Stimulated activated CD8-positive, alpha-beta memory T cell treated with anti-CD3 and anti-CD28 coated beads, Interleukin-4, amount 100 ng/mL, for 48 hours (primary cell): ENCODE measurements at regions not wholly inside any gene's neighbourhood (a gene's known extent, or its start where the extent isn't known, plus 50 kb on each side); places are given as distances from the start of the nearest gene placed in this dataset.
A peak's percentile ranks its signal among the peaks of the same experiment; 100 is the strongest.
"Not testable (repeated sequence)": the region's sequence is repeated elsewhere in the genome, so short reads cannot be mapped to it uniquely, and the experiment has no call there.

Experiments used
- DNase-seq: peaks from one replicate; pipeline ENCODE4 v3.0.0-alpha.2; 2020

DNA sequence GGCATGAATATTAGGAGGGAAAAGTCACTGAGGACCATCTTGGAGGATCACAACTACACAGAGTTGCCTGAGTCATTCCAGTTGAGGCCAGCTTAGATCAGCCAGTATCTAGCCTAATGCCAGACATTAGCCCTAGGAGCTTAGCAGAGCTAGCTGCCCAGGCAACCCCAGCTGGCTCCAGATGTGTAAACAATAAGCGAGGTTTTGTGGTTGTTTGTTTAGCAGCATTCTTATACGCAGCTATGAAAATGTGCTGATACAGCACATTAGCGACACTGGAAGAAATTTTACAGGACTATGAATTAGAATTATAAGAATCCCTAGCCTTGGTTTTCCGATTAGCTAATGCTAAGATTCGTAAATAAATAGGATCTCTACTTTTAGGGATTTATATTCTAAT, 59.3 kb downstream of the BTBD3 start:
- DNase-seq, result no peak

DNA sequence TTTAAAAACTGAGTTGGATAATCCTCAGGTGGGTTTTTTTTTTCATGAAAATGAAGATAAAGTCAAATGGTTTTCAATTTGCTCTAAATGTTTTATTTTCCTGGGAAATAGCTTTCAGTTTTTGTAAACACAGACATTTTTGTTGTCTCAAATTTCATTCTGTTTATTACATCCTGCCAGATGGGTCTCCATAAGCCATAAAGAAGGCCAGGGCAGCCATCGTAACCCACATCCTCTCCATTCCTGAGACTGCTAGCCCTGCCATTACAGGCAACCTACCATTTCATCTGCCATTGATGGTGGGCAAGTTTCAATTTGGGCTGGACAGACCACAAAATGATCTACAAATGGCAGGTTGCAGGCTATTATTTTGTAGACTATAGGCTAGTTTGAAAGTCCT, 60.8 kb downstream of the BTBD3 start:
- no peak for DNase-seq

DNA sequence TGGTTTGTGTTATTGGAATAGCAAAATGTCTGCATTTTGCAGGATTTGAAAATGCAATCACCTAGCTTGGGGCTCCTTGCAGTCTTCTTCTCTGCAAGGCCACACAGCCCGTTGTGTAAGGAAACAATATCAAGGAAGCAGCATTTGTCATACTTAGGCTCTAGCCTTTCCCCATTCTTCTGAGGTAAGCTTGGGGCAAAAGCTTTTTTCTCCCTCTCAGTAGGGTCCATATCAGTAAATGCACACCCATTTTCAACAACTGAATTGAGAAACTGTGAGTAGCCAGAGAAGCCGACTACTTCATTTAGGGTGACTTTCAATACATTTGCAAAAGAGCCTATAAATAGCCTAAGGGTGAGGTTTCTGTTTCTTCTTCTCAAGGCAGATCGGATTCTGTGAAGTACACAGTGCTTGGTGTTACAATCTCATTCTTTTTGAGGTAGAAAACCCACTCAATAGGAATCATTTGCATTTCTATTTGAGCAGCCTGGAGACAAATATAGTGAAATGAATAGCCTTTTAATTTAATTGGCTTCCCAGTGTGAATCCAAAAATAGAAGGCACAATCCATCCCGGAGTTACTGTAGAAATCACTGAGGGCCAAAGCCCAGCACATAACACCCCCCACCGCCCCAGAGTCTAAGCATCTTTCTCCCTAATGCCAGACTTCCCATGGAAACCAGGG, 61.8 kb downstream of the BTBD3 start:
- no peak for DNase-seq

DNA sequence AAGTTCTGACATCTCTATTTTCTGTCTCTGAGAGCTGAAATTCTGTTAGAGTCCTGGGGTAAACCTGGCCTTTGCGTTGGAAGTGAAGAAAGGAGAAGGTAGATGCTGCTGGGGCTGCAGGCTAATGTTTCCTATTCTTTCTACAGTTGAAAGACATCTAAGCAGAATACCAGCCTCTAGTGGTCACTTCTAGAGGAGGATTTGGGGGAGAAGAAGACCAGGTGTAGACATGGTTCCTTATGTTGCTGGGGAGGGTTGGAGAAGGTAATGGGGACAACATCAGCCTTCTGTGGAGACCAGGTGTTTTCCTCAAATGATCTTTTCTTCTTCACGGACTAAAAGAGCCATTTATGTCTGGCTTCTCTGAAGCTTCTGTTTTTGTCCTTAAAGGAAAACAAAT, 62.6 kb downstream of the BTBD3 start:
- no peak for DNase-seq

DNA sequence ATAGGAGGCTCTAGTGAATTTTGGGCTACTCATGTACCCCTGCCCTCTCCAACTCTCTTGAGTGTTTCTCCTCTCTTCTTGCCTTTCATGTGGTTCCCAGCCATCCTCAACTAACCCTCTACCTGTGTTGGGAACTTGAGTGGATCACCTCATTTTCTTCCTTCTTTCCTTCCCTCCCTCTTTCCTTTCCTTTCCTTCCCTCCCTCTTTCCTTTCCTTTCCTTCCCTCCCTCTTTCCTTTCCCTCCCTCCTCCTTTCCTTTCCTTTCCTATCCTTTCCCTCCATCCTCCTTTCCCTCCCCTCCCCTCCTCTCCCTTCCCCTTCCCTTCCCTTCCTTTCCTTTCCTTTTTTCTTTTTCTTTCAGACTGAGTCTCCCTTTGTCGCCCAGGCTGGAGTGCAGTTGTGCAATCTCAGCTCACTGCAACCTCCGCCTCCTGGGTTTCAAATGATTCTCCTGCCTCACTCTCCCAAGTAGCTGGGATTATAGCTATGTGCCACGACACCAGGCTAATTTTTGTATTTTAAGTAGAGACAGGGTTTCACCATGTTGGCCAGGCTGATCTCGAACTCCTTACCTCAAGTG, 63.8 kb downstream of the BTBD3 start:
- no peak for DNase-seq

DNA sequence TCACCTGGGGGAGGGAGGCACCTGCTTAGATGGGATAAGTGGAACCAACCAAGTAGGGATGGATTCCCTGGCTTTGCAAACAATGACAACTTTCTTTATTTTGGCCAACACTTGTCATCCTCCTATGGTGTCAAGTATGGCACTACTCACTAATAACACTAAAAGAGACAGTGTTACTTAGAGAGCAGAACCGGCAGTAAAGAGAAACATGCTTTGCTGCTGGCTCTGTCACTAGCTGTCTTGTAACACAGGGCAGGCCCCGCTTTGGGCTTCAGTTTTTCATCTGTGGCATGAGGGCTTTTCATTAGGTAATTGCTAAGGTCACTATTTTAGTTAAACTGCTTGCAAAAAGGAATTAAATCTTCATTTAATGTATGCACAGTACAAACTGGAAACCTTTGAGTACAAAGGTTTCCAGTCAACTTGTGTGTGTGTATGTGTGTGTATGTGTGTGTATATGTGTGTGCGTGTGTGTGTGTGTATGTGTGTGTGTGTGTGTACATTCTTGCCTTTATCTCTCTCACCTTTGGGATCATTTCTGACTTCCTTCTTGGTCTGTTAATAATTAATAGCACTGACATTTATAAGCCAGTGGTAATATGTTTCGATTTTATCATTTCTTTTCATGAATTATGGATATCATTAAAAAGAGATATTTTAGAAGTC, 64.7 kb downstream of the BTBD3 start:
- DNase-seq, result no peak

DNA sequence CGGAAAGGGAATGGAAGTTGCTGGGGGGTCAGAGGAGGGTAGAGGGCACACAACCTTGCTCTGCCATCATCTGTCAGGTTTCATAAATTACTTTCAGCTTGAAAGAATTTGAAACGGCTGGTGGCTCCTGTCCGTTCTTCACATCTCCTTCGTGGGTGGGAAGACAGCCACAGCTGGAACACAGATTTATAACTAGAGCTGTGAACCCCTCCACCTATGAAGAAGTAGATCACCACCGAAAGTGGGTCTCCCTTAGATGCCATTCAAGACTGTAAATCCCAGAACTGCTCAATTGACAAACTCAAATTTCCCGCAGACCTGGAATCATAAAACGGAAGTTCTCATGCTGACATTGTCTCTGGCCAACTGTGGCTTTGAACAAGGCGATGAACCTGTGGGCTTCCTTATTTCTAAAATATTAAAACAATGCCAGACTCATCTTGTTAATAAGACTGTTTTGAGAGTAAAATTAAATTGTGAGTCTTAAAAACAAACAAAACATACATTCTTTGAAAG, 65.3 kb downstream of the BTBD3 start:
- DNase-seq, result no peak

DNA sequence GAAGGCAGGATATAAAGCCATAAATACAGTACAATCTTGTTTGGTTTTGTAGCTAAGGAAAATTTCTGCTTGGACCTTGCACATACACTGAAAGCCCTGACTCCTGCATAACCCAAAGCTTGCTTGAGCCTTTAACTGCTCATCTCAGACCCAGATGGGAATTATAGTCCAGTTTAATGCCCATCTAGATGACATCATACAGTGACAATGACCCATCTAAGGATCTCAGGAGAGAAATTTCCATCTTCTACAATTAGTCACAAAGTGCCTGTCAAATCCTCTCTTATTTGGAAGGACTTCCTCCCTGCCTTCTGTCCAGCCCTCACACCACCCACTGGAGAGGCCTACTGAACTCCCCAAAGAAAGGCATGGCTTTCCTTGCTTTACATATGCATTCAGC, 69.3 kb downstream of the BTBD3 start:
- DNase-seq, result no peak

DNA sequence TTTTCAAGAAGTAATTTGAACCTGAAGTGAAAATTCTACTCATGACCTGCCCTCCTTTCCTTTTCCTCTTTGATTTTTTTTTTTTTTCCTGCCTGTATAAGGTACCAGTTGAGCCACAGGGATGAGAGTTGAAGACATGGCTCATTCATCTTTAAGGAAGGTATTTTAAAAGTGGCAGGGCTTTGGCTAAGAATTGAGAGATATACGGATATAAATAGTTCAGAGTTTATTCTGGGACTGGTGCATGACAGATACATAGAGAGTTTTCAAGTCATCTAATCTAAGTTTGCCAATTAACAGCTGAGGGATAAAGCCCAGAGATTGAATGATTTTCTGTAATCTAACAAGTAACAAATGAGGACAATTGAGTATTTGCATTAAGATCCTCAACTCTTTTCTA, 69.8 kb downstream of the BTBD3 start:
- DNase-seq, result no peak

DNA sequence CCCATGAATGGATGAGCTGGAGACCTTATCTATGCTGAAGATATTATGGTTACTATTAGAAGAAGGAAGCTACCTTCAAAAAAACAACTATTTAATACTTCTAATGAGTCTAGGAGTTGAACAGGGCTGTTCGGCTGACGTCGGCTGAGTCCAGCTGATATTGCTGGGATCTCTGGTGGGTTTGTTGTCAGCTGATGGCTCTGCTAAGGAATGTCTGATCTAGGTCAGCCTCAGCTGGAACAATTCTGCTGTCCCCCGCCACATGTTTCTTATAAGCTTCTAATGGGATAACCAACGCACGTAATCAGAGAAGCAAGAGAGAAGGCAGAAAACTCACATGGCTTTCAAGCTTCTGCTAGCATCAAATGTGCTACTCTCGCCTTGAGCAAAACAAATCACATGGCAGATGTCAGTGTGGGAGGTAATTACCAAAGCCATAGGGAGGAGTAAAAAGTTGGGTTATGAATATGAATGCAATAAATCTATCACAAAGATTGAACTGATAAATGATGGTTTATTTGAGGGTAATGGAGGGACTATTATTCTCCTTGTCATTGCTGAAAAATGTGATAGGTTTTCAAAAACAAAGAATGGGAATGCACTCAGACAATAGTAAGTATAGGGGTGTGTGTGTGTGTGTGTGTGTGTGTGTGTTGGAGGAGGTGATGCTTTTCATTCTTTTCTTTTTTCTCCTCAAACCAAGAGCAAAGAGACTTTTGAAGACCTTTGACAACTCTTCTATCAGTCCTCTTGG, 71.5 kb downstream of the BTBD3 start:
- no peak for DNase-seq

DNA sequence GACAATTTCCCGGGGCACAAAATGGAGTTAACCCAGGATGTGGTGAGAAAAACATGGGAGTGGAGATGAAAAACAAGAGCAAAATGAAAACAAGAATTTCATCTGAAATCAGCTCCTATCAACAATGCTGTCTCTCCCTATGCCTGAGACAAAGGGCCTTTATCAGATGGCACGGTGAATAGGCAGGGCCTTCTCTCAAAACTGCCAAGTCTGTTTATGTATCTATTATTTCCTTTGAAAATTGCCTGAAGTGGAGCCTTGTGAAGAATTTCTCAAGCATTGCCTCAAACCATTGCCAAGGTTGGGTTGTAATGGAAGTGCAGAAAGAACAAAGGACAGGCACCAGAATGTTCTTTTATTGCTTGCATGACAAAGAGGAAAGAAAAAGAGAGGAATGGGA, 74.7 kb downstream of the BTBD3 start:
- DNase-seq, result no peak

DNA sequence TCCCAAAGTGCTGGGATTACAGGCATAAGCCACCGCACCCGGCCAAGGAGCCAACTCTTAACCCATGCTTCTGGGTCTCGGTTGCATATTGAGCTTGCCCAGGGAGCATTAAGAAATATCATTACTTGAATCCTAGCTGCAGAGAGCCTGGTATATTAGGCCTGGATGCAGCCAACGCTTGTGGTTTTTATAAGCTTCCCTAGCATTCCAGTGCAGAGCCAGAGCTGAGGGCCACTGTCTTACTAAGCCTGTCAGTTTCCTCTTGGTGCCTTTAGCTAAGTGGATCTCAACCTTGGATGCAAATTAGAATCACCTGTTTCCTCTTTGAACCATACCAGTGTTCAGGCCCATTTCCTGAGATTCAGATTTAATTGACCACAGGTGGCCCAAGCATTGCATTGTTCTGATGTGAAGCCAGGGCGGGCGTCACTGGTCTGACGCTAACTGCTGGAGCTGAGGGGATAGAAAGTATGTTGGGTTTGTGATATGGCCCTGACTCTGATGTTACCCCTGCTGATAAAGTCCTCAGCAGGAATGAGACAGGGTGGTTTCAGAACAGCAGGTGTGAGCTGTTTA, 76.3 kb downstream of the BTBD3 start:
- no peak for DNase-seq

DNA sequence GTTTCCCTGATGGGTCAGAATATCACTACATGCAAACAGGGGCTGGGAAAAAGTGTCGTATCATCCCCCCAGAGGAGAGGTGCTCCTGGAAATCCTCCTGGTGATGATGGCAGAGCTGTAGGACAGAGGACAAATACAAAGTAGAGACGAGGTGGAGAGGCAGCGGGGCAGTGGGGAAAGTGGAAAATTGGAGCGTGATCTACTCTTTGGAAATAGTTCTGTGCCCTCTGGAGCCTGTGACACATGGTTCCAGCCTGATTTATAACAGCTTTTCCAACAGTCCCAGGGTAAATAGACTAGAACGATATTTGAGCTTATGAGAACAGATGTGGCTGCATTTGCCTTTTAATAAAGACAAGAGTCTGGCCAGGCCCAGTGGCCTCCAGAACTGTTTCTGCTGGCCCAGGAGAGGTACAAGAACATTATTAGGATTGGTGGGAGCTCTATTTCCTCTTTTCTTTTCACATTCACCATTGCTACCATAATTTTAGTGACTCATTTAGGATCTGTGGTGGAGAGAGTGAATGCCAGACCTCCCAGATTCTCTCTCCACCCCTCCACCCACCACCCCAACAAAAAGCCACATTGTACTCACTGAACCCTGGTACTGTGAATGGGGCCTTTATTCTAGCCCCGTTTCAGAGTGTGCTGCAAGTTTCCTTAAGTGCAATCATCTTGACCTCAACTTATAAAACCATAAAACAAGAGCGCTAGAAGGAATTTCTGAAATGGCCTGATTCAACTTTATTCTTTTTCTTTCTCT, 78.3 kb downstream of the BTBD3 start:
- no peak for DNase-seq

DNA sequence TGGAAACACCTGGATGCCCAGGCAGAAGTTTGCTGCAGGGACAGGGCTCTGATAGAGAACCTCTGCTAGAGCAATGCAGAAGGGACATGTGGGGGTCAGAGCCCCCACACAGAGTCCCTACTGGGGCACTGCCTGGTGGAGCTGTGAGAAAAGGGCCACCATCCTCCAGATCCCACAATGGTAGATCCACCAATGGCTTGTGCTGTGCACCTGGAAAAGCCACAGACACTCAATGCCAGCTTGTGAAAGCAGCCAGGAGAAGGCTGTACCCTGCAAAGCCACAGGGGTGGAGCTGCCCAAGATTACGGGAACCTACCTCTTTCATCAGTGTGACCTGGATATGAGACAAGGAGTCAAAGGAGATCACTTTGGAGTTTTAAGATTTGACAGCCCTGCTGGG, 87.1 kb downstream of the BTBD3 start:
- not testable (repeated sequence) for DNase-seq

DNA sequence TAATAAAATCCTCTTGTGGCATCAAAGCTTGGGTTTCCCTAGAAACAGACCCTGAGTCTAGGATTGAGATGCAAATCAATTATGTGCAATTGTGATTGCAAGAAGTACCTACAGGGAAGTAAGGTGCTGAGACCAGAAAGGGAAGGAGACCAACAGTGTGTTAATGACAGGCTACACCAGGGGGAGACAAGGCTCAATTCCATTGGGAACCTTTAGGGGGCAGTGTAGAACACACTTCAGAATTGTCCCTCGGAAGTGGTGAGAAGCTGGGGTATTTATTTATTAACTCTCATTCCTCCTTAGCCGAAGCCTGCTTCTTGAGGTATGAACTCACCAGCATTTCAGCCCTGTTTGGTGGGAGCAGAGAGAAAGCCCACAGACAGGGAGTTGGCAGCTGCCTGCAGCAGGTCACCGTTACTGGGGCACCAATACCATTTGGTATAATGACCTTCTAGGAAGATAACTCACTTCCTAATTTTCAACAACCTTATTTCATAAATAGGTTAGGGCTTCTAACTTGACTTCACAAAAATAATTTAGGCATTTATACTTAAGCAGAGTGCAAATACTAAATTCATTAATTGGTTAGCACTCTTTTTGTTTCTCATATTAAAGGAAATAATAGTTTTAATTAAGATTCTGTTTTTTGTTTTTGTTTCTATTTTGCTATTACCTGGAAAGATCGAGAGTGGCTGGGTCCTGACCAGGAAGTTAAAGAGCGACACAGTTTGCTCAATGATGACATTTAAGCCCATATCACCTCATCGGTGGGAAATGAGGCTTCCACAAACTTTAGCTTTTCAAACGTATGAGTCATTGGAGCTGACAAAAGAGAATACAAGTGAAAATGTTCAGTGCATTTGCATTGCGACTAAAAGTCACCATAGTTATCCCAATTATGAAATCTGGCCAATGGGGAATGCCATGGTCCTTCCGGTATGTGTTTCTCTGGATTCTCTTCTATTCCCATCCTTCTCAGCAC, 94.8 kb downstream of the BTBD3 start:
- peak; percentile 24 for DNase-seq

DNA sequence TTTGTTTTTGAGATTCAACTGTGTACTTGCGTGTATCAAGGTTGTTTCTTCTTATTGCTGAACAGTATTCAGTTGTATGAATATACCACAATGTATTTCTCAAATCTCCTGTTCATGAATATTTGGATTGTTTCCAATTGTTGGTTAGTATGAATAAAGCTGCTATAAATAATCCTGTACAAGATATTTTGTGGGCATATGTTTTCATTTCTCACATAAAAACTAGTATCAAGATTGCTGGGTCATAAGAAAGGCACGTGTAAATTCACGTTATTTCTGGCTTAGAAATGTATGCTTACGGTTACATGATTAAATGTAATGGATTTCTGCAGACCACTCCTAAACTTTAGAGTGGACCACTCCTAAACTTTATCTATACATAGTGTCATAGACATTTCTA, 96.6 kb downstream of the BTBD3 start:
- no peak for DNase-seq

DNA sequence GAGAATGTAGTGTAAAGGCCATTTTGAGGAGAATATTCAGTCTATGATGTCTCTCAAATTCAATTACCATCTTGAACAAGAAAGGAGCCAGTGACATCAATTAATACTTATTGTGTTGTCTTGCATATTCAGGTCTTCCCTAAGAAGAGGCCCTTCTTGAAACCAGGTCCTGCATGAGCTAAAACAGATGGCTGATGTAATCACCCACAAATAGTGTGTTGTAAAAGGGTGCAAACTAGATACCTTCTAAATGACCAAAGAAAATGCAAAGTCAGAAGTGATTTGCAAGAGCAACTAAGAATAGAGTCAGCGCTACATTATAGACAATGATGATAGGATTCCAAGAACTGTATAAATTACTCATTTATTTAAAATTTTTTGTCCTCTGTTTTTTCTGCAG, 97.0 kb downstream of the BTBD3 start:
- no peak for DNase-seq

DNA sequence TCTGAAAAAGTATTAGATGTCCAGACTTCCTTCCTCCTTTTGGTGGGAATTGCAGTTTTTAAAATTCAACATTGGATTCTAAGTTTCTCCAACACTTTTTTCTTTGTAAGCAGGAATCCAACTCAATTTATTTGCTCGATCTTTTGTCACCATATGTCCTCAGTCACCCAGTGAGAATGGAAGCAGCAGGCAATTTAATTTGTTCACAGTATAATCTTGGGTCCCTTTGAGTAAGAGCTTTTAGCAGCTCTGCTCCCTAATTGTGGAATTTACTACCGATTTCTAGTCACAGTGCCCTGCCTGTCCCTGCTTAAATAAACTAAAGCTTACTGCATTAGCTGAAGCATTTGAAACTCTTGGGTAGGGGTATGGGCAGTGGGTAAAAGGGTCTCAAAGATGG, 98.6 kb downstream of the BTBD3 start:
- DNase-seq, result no peak

DNA sequence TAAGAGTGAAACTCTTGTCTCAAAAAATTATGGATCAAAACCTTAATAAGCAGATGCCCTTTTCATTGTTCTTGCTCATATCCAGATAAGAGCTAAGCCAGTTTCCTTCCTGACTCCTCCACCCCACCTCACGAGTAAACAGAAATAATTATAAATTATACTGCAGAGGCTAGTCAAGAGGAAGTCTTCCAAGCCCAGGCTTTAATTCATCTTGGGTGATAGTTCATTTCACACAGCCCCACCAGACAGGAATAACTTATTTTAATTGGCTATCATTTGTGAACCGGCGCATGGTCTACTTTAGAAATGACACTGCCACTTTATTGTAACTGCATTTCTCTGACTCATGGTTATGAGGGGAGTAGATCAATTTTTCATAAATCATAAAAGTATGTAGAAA, 102.0 kb downstream of the BTBD3 start:
- no peak for DNase-seq

DNA sequence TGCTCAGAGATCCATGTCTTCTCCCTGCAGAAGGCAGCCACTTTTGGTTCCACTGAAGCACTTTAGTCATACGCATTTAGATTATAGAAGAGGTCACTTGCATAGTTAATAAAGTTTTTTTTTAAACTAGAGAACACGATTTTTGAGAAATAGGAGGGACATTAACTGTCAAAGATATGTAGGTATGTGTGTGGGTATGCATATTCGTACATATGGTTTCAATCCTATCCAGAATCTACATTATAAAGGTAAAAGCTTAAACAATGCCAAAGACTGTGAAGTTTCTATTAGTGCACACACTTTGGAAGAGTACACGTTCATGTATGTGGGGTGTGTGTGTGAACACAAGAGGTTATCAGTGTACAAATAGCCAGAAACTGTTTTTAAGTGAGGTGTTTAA, 103.2 kb downstream of the BTBD3 start:
- no peak for DNase-seq

DNA sequence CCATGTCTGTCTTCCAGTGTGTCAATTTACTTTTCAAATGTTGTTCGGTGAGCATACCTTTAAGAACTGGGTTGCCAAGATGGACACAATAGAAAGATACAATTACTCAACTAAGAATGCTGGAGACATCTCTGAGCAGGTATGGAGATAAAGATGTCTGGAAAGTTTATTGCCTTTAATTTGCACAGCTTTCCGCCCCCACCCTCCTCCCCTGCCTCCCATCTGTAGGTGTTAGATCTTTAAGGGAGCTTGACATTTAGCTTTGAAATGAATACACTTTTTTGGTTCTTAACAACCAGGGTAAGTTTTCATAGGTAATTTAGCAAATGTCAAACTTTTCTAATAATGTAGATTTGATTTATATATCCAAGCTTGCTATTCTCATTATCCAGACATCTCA, 104.4 kb downstream of the BTBD3 start:
- DNase-seq, result no peak
